ENCODE measurements at regions not wholly inside any gene's neighbourhood (a gene's known extent, or its start where the extent isn't known, plus 50 kb on each side); places are given as distances from the start of the nearest gene placed in this dataset.

DNA sequence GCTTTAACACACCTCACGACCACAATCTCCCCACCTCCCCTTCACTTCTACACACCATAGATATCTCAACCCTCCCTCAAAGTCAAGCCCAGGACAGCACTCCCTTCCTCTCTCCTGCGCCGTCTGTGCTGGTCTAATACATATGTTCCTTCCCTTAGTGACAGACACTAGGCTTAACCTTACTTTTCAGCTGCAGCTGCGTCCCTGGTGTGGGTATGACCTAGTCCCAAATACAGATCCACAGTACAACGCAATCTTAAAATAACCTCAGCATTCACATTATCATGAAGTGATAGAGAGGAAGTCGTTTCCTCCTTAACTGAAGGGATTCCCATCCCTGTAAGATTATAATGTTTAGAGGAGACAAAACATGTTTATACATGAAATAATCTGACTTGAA is 192.7 kb upstream of the TANK start (continued):
- TF ChIP-seq GABPA (IDR thresholded peaks at IDR 0.05; ENCODE audit: low read depth) (no peak), MXI1 (IDR thresholded peaks at IDR 0.05; ENCODE audit: low read depth, low read length) (no peak), NFIC (IDR thresholded peaks at IDR 0.05; ENCODE audit: borderline replicate concordance) (no peak)
- TF ChIP-seq, protein P1, sequence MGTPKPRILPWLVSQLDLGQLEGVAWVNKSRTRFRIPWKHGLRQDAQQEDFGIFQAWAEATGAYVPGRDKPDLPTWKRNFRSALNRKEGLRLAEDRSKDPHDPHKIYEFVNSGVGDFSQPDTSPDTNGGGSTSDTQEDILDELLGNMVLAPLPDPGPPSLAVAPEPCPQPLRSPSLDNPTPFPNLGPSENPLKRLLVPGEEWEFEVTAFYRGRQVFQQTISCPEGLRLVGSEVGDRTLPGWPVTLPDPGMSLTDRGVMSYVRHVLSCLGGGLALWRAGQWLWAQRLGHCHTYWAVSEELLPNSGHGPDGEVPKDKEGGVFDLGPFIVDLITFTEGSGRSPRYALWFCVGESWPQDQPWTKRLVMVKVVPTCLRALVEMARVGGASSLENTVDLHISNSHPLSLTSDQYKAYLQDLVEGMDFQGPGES (IDR thresholded peaks at IDR 0.05; ENCODE audit: low read depth, low read length): no peak

GRCh38 chr2:160968183-160968582 is 192.0 kb upstream of the TANK start:
- no peak for TF ChIP-seq FOXJ3 (CRISPR knock-in tag; IDR thresholded peaks at IDR 0.05)
- TF ChIP-seq, protein P1 (IDR thresholded peaks at IDR 0.05; ENCODE audit: low read depth, low read length): no peak
- no peak for TF ChIP-seq MEF2A (IDR thresholded peaks at IDR 0.05; ENCODE audit: borderline replicate concordance, low read depth)
- no peak for TF ChIP-seq TAF1 (IDR thresholded peaks at IDR 0.05; ENCODE audit: borderline replicate concordance, low read depth, low read length)
- no peak for TF ChIP-seq YY1 (IDR thresholded peaks at IDR 0.05; ENCODE audit: low read depth)
- no peak for TF ChIP-seq GATA2 (CRISPR knock-in tag; IDR thresholded peaks at IDR 0.05)
- no peak for TF ChIP-seq MXI1 (IDR thresholded peaks at IDR 0.05; ENCODE audit: low read depth, low read length)
- no peak for TF ChIP-seq JUND (IDR thresholded peaks at IDR 0.05)
- TF ChIP-seq USF2 (IDR thresholded peaks at IDR 0.05; ENCODE audit: borderline replicate concordance, low read depth, low read length): no peak
- TF ChIP-seq, protein P2, sequence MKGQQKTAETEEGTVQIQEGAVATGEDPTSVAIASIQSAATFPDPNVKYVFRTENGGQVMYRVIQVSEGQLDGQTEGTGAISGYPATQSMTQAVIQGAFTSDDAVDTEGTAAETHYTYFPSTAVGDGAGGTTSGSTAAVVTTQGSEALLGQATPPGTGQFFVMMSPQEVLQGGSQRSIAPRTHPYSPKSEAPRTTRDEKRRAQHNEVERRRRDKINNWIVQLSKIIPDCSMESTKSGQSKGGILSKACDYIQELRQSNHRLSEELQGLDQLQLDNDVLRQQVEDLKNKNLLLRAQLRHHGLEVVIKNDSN (IDR thresholded peaks at IDR 0.05; ENCODE audit: borderline replicate concordance, low read depth): no peak
- TF ChIP-seq FOXM1 (IDR thresholded peaks at IDR 0.05; ENCODE audit: low read depth): no peak
- TF ChIP-seq REST (IDR thresholded peaks at IDR 0.05; ENCODE audit: low read depth, low read length): no peak
- TF ChIP-seq TEAD4 (IDR thresholded peaks at IDR 0.05; ENCODE audit: borderline replicate concordance, insufficient read depth): no peak
- TF ChIP-seq SMC3 (IDR thresholded peaks at IDR 0.05; ENCODE audit: low read depth, low read length): no peak
- no peak for TF ChIP-seq CHD2 (IDR thresholded peaks at IDR 0.05; ENCODE audit: low read length, partially characterized antibody)
- 48% methylated on average over 2 of the region's 2 CpGs for WGBS (ENCODE audit: low lambda C conversion rate)
- POLR2A ChIA-PET: no interaction called here
- H3K9ac ChIP-seq: no peak overlapping the region
- no peaks in the 10 kb centered on the region for H3K27me3 ChIP-seq (ENCODE audit: insufficient read depth)
- H3F3A ChIP-seq (replicated peaks; ENCODE audit: insufficient read depth): no peaks in the 10 kb centered on the region
- no peak overlapping the region for H3K4me2 ChIP-seq
- H2AFZ ChIP-seq (ENCODE audit: low read depth): no peak overlapping the region
- no peak overlapping the region for H3K4me3 ChIP-seq (ENCODE audit: low read depth in 2 of 2, low read length in 1 of 2)
- no peaks in the 10 kb centered on the region for H3K9me3 ChIP-seq
- no peaks in the 10 kb centered on the region for H4K20me1 ChIP-seq (ENCODE audit: insufficient read depth)
- peaks cover 0 to 6% of the 10 kb centered on the region in 2 experiments; a peak in 2 of 4 replicates for H3K4me1 ChIP-seq (ENCODE audit: control insufficient read depth in 1 of 2, insufficient read depth in 2 of 2, low read depth in 1 of 2, low read length in 1 of 2)
- H3K27ac ChIP-seq (ENCODE audit: low read depth in 2 of 2, low read length in 1 of 2): no peak overlapping the region
- H3K79me2 ChIP-seq (ENCODE audit: insufficient read depth): no peaks in the 10 kb centered on the region
- no peak for DNase-seq
- CTCF ChIA-PET: interaction anchor here (1.3 to 1.8 kb wide), 3 partner anchors 26 to 644 kb away, joined by 3 to 5 read pairs (median 3); no protein-coding TSS in a partner anchor
- H3K9me2 ChIP-seq: no peaks in the 10 kb centered on the region
- no peaks in the 10 kb centered on the region for H3K36me3 ChIP-seq (replicated peaks in 1 of 2; ENCODE audit: control insufficient read depth in 1 of 2, insufficient read depth in 2 of 2, low read length in 1 of 2)

All from SK-N-SH (cell line).